Stimulated activated CD4-positive, alpha-beta T cell treated with anti-CD3 and anti-CD28 coated beads, TNF-alpha, amount 100 ng/mL, for 4 hours (primary cell): ENCODE measurements at regions not wholly inside any gene's neighbourhood (a gene's known extent, or its start where the extent isn't known, plus 50 kb on each side); places are given as distances from the start of the nearest gene placed in this dataset.

ENCODE experiments used
- DNase-seq, 3 experiments: peaks; one replicate each; pipeline ENCODE4 v3.0.0-alpha.2; 2020; ENCODE audit warnings: low read depth in 3 of 3

GRCh38 chr18:77750006-77750405 is 500.4 kb downstream of the GALR1 start:
- DNase-seq, result no peak

- no peak for DNase-seq
These were observed 504.9 kb downstream of the GALR1 start for GRCh38 chr18:77754475-77755044.

GRCh38 chr18:77755187-77755586 is 505.5 kb downstream of the GALR1 start:
- DNase-seq, result no peak

GRCh38 chr18:77761332-77761731 is 511.7 kb downstream of the GALR1 start:
- no peak for DNase-seq

- no peak for DNase-seq
These were observed 512.4 kb downstream of the GALR1 start for GRCh38 chr18:77762014-77762413.

- no peak for DNase-seq
These were observed 513.0 kb downstream of the GALR1 start for GRCh38 chr18:77762642-77763041.

GRCh38 chr18:77763530-77764145 is 514.0 kb downstream of the GALR1 start:
- no peak for DNase-seq

GRCh38 chr18:77765468-77765867 is 515.8 kb downstream of the GALR1 start:
- no peak for DNase-seq

- DNase-seq, result no peak
These were observed 516.8 kb downstream of the GALR1 start for GRCh38 chr18:77766421-77766820.

- no peak for DNase-seq
These were observed 522.5 kb downstream of the GALR1 start for GRCh38 chr18:77772177-77772576.

- DNase-seq, result no peak
These were observed 526.5 kb downstream of the GALR1 start for GRCh38 chr18:77776104-77776503.

- no peak for DNase-seq
These were observed 527.5 kb downstream of the GALR1 start for GRCh38 chr18:77777163-77777562.

GRCh38 chr18:77784759-77785379 is 535.2 kb downstream of the GALR1 start:
- no peak for DNase-seq

- DNase-seq, result no peak
These were observed 535.8 kb downstream of the GALR1 start for GRCh38 chr18:77785415-77785975.

- DNase-seq, result no peak
These were observed 553.4 kb downstream of the GALR1 start for GRCh38 chr18:77803024-77803423.

- no peak for DNase-seq
These were observed 554.7 kb downstream of the GALR1 start for GRCh38 chr18:77804382-77804781.

GRCh38 chr18:77807650-77808049 is 558.0 kb downstream of the GALR1 start:
- no peak for DNase-seq

GRCh38 chr18:77811503-77811902 is 561.9 kb downstream of the GALR1 start:
- DNase-seq, result no peak

GRCh38 chr18:77815666-77816338 is 566.2 kb downstream of the GALR1 start:
- DNase-seq, result no peak

GRCh38 chr18:77818328-77818727 is 568.7 kb downstream of the GALR1 start:
- no peak for DNase-seq

GRCh38 chr18:77820472-77820871 is 570.8 kb downstream of the GALR1 start:
- no peak for DNase-seq

- no peak for DNase-seq
These were observed 572.2 kb downstream of the GALR1 start for GRCh38 chr18:77821892-77822291.

- no peak for DNase-seq
These were observed 573.0 kb downstream of the GALR1 start for GRCh38 chr18:77822632-77823031.
